ENCODE measurements at regions not wholly inside any gene's neighbourhood (a gene's known extent, or its start where the extent isn't known, plus 50 kb on each side); places are given as distances from the start of the nearest gene placed in this dataset.
"Not testable (repeated sequence)": the region's sequence is repeated elsewhere in the genome, so short reads cannot be mapped to it uniquely, and the experiment has no call there.

DNA sequence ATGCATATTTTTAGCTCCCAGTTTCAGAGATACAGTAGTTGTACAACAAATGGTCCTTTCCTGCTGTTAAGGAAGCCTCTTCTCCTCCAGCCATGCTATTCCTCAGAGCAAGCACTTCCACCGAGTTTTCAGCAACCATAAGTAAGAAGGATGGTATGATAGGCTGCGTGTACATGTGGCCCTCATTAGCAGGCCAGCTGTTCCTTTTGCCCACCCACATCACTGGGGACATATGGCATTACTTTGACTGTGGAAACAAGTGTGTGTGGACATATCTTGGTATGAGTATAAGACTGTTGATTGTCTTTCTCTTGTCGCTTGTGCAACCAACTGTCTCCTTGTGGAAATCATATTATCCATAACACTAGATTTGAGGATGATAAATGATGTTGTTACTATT lies 129.4 kb upstream of the ZNF717 start:
- TF ChIP-seq, protein P1, sequence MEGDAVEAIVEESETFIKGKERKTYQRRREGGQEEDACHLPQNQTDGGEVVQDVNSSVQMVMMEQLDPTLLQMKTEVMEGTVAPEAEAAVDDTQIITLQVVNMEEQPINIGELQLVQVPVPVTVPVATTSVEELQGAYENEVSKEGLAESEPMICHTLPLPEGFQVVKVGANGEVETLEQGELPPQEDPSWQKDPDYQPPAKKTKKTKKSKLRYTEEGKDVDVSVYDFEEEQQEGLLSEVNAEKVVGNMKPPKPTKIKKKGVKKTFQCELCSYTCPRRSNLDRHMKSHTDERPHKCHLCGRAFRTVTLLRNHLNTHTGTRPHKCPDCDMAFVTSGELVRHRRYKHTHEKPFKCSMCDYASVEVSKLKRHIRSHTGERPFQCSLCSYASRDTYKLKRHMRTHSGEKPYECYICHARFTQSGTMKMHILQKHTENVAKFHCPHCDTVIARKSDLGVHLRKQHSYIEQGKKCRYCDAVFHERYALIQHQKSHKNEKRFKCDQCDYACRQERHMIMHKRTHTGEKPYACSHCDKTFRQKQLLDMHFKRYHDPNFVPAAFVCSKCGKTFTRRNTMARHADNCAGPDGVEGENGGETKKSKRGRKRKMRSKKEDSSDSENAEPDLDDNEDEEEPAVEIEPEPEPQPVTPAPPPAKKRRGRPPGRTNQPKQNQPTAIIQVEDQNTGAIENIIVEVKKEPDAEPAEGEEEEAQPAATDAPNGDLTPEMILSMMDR (IDR thresholded peaks at IDR 0.05 in 4 of 5, conservative IDR thresholded peaks at IDR 0.05 in 1 of 5), result not testable (repeated sequence)
- TF ChIP-seq POLR2A (IDR thresholded peaks at IDR 0.05), result not testable (repeated sequence)
